GM12878 (cell line): ENCODE measurements at regions not wholly inside any gene's neighbourhood (a gene's known extent, or its start where the extent isn't known, plus 50 kb on each side); places are given as distances from the start of the nearest gene placed in this dataset.

Source experiments
- ATAC-seq: fragments of 200-7000 bp; cut with Tn5 transposase; 3 replicates; pipeline ENCODE4 v1.9.1; 2020; ENCODE audit warnings: mild to moderate bottlenecking, moderate library complexity
- BruUV-seq: library from RNA; stranded (reverse); fragments of 400-500 nt; replicated peaks from 2 replicates; lab custom pipeline; 2021; lab: Mats Ljungman, UMichigan
- CTCF ChIA-PET: fragments of 300-600 bp; sonication (Branson Sonifier 250); formaldehyde crosslinking; extraction: SDS; loops from one replicate; lab custom pipeline; 2021; ENCODE audit warnings: inconsistent platforms; lab: Yijun Ruan, JAX
- POLR2A ChIA-PET: fragments of 350-600 bp; formaldehyde crosslinking; extraction: SDS; loops from one replicate; lab custom pipeline; 2021; ENCODE audit warnings: inconsistent platforms; lab: Charles Lee
- RAD21 ChIA-PET: fragments of 300-600 bp; sonication (Branson Sonifier 250); formaldehyde crosslinking; loops from one replicate; lab custom pipeline; 2023; ENCODE audit warnings: antibody characterized with exemption; ENCODE audit not compliant: unreplicated experiment; lab: Charles Lee
- SMC1A ChIA-PET: fragments of 300-600 bp; sonication (Branson Sonifier 250); formaldehyde crosslinking; loops from one replicate; lab custom pipeline; 2023; ENCODE audit not compliant: unreplicated experiment, uncharacterized antibody; lab: Charles Lee
- DNase-seq: peaks from one replicate; pipeline ENCODE4 v3.0.0-alpha.2; 2011; ENCODE audit warnings: low read depth, low spot score
- FAIRE-seq: peaks from 3 replicates; lab custom pipeline; 2011; peaks lifted over from hg19 to GRCh38; lab: Jason Lieb, UNC
- H2AFZ ChIP-seq: 2 replicates; pipeline ENCODE4 v1.6.0; 2011; ENCODE audit warnings: low read depth, low read length, control low read depth; ENCODE audit not compliant: control insufficient read depth
- H3K27ac ChIP-seq: 2 replicates; pipeline ENCODE4 v1.5.1; 2011; ENCODE audit warnings: control low read depth; ENCODE audit not compliant: control insufficient read depth, insufficient read depth
- H3K27me3 ChIP-seq, 2 experiments: replicated peaks in 1 of 2; 2 replicates each; pipeline versions ENCODE4 v1.6.0 to v1.6.1; 2011; ENCODE audit warnings: low read length in 1 of 2; ENCODE audit not compliant: control insufficient read depth in 2 of 2, insufficient read depth in 2 of 2
- H3K36me3 ChIP-seq, 2 experiments: 2 replicates each; pipeline ENCODE4 v1.5.1; 2011; ENCODE audit warnings: low read length in 1 of 2; ENCODE audit not compliant: control insufficient read depth in 2 of 2, insufficient read depth in 2 of 2
- H3K4me1 ChIP-seq: 2 replicates; pipeline ENCODE4 v1.6.1; 2011; ENCODE audit warnings: mild to moderate bottlenecking, low read length, moderate library complexity, mixed read lengths; ENCODE audit not compliant: control insufficient read depth, insufficient read depth
- H3K4me2 ChIP-seq: 2 replicates; pipeline ENCODE4 v1.6.0; 2011; ENCODE audit warnings: control low read depth; ENCODE audit not compliant: control insufficient read depth, insufficient read depth
- H3K4me3 ChIP-seq: fragments of 200-600 bp; sonication (generic); 2 replicates; pipeline ENCODE4 v1.5.1; 2016
- H3K79me2 ChIP-seq: 2 replicates; pipeline ENCODE4 v1.6.0; 2011; ENCODE audit warnings: low read length; ENCODE audit not compliant: control insufficient read depth, insufficient read depth
- H3K9ac ChIP-seq: 2 replicates; pipeline ENCODE4 v1.8.0; 2011; ENCODE audit warnings: low read length, control low read depth, mixed read lengths; ENCODE audit not compliant: control insufficient read depth, insufficient read depth
- H3K9me3 ChIP-seq: replicated peaks from 3 replicates; pipeline ENCODE4 v1.5.1; 2011; ENCODE audit warnings: mild to moderate bottlenecking, low read length; ENCODE audit not compliant: control insufficient read depth, insufficient read depth
- H4K20me1 ChIP-seq: 2 replicates; pipeline ENCODE4 v1.6.0; 2011; ENCODE audit not compliant: control insufficient read depth, insufficient read depth
- BCL3 ChIP-seq: IDR thresholded peaks from 2 replicates; pipeline ENCODE4 v1.6.1; 2011; ENCODE audit warnings: borderline replicate concordance, low read depth, mild to moderate bottlenecking, moderate library complexity, low read length; ENCODE audit not compliant: insufficient read depth, poor library complexity, severe bottlenecking
- BRCA1 ChIP-seq: IDR thresholded peaks from 2 replicates; pipeline ENCODE4 v1.6.1; 2011; ENCODE audit warnings: low read depth, low read length, improper control_type of control experiment
- EZH2 ChIP-seq: IDR thresholded peaks from 2 replicates; pipeline ENCODE4 v1.6.1; 2012; ENCODE audit warnings: low read depth, mild to moderate bottlenecking, control low read depth, inconsistent platforms, low read length, borderline replicate concordance; ENCODE audit not compliant: control insufficient read depth
- PKNOX1 ChIP-seq: fragments of 450-650 bp; IDR thresholded peaks from 2 replicates; pipeline ENCODE4 v1.6.1; 2016; ENCODE audit warnings: mild to moderate bottlenecking
- PRDM15 ChIP-seq: fragments of 450-650 bp; formaldehyde crosslinking; IDR thresholded peaks from 2 replicates; pipeline ENCODE4 v1.4.0; 2020; ENCODE audit warnings: mild to moderate bottlenecking, moderate library complexity
- RCOR1 ChIP-seq: conservative IDR thresholded peaks from 2 replicates; pipeline ENCODE4 v1.6.1; 2012; ENCODE audit warnings: low read depth, low read length, improper control_type of control experiment
- SMAD1 ChIP-seq: fragments of 450-650 bp; IDR thresholded peaks from 2 replicates; pipeline ENCODE4 v1.6.1; 2018; ENCODE audit warnings: mild to moderate bottlenecking, low read depth; ENCODE audit not compliant: partially characterized antibody
- SMAD5 ChIP-seq: IDR thresholded peaks from 2 replicates; pipeline ENCODE4 v1.6.1; 2016; ENCODE audit warnings: antibody characterized with exemption, low read depth
- ZNF384 ChIP-seq: IDR thresholded peaks from 2 replicates; pipeline ENCODE4 v1.6.1; 2012; ENCODE audit warnings: low read depth, mild to moderate bottlenecking, low read length, improper control_type of control experiment, borderline replicate concordance
- ZZZ3 ChIP-seq: IDR thresholded peaks from 2 replicates; pipeline ENCODE4 v1.6.1; 2011; ENCODE audit warnings: low read depth; ENCODE audit not compliant: control insufficient read depth, insufficient read length
- WGBS: methylation state at CpG from one replicate; pipeline ENCODE4 v1.1.6; 2016; ENCODE audit warnings: low lambda C conversion rate; ENCODE audit not compliant: insufficient replicate concordance, insufficient coverage; ENCODE audit errors: missing lambda C conversion rate; 5-methylcytosine and 5-hydroxymethylcytosine counted together
- in situ Hi-C: fragments of 300-500 bp; cut with MboI; formaldehyde crosslinking; loops from 9 replicates; pipeline ENCODE4 v1.14.3; 2018; ENCODE audit warnings: mixed read lengths
- intact Hi-C: fragments of 100-400 bp; cut with micrococcal nuclease; formaldehyde crosslinking; loops from one replicate; pipeline ENCODE4 v1.14.2; 2022; ENCODE audit not compliant: unreplicated experiment

- Histone ChIP-seq H4K20me1 (no peaks in the 10 kb centered on the region), H3K9ac (no peak overlapping the region), H3K27me3 (no peaks in the 10 kb centered on the region), H3K4me3 (no peak overlapping the region), H3K79me2 (no peaks in the 10 kb centered on the region), H3K4me2 (no peak overlapping the region), H2AFZ (no peak overlapping the region), H3K4me1 (no peaks in the 10 kb centered on the region), H3K9me3 (no peaks in the 10 kb centered on the region), H3K27ac (no peak overlapping the region), H3K36me3 (no peaks in the 10 kb centered on the region)
- FAIRE-seq = no peak
- TF ChIP-seq SMAD5 (no peak), BRCA1 (no peak), ZNF384 (no peak), BCL3 (no peak), PKNOX1 (no peak), SMAD1 (no peak), EZH2 (no peak), PRDM15 (CRISPR knock-in tag) (no peak), ZZZ3 (no peak), RCOR1 (no peak)
- BruUV-seq = no TSS peak
- ChIA-PET CTCF (no interaction called here), POLR2A (no interaction called here), SMC1A (no interaction called here), RAD21 (no interaction called here)
- DNase-seq = no peak
- no peak for ATAC-seq
- 1% methylated on average over 5 of the region's 5 CpGs for WGBS
- intact Hi-C loops = no loop called here
- in situ Hi-C loops = no loop called here
Measured at GRCh38 chr14:26204366-26204727, 393.5 kb downstream of the NOVA1 start.
